HEK293 (cell line): ENCODE measurements at regions not wholly inside any gene's neighbourhood (a gene's known extent, or its start where the extent isn't known, plus 50 kb on each side); places are given as distances from the start of the nearest gene placed in this dataset.

Source experiments
- CTCF ChIA-PET: fragments of 350-600 bp; formaldehyde crosslinking; extraction: SDS; loops from one replicate; lab custom pipeline; 2021; ENCODE audit warnings: antibody characterized with exemption; lab: Yijun Ruan, JAX
- POLR2A ChIA-PET: fragments of 300-600 bp; formaldehyde crosslinking; extraction: SDS; loops from one replicate; lab custom pipeline; 2020; ENCODE audit warnings: antibody characterized with exemption, inconsistent platforms; lab: Yijun Ruan, JAX
- H3K27ac ChIP-seq: fragments of 200-500 bp; sonication (Bioruptor generic); 2 replicates; pipeline ENCODE4 v1.5.1; 2014; ENCODE audit warnings: low read depth, low read length, control low read depth, inconsistent platforms; ENCODE audit errors: extremely low read depth
- H3K36me3 ChIP-seq, 2 experiments: fragments of 200-500 bp in 1 of 2; sonication (Bioruptor generic) in 1 of 2; 1 replicate in 1 of 2; 2 replicates in 1 of 2; pipeline ENCODE4 v1.5.1; 2014 to 2017; ENCODE audit warnings: inconsistent platforms in 2 of 2, low read length in 2 of 2; ENCODE audit not compliant: control insufficient read depth in 2 of 2, insufficient read depth in 1 of 2
- H3K4me1 ChIP-seq: fragments of 200-500 bp; sonication (Bioruptor generic); 2 replicates; pipeline ENCODE4 v1.5.1; 2014; ENCODE audit warnings: mild to moderate bottlenecking, low read length, inconsistent platforms; ENCODE audit not compliant: control insufficient read depth, insufficient read depth
- H3K4me3 ChIP-seq: 2 replicates; pipeline ENCODE4 v1.5.1; 2011; ENCODE audit warnings: low read depth, mild to moderate bottlenecking, control low read depth, low read length, moderate library complexity
- H3K9me3 ChIP-seq: fragments of 200-500 bp; sonication (Bioruptor generic); 2 replicates; pipeline ENCODE4 v1.5.1; 2014; ENCODE audit warnings: low read depth, low read length, inconsistent platforms; ENCODE audit not compliant: control insufficient read depth, insufficient read depth
- PRDM10 ChIP-seq: fragments of 450-650 bp; formaldehyde crosslinking; IDR thresholded peaks from 2 replicates; pipeline ENCODE4 v1.5.1; 2016; ENCODE audit warnings: missing biosample characterization, missing genetic modification characterization
- PRDM2 ChIP-seq: fragments of 450-650 bp; formaldehyde crosslinking; IDR thresholded peaks from 2 replicates; pipeline ENCODE4 v1.5.1; 2016; ENCODE audit warnings: missing biosample characterization, missing genetic modification characterization, borderline replicate concordance
- ZBTB11 ChIP-seq: fragments of 450-650 bp; formaldehyde crosslinking; conservative IDR thresholded peaks from 2 replicates; pipeline ENCODE4 v1.5.1; 2016; ENCODE audit warnings: low read depth, missing biosample characterization, missing genetic modification characterization
- ZBTB20 ChIP-seq: fragments of 450-650 bp; formaldehyde crosslinking; IDR thresholded peaks from 2 replicates; pipeline ENCODE4 v1.5.1; 2016; ENCODE audit warnings: missing biosample characterization, missing genetic modification characterization
- ZFP3 ChIP-seq: fragments of 450-650 bp; formaldehyde crosslinking; IDR thresholded peaks from 2 replicates; pipeline ENCODE4 v1.5.1; 2016; ENCODE audit warnings: low read depth, missing biosample characterization, missing genetic modification characterization
- ZFP37 ChIP-seq: fragments of 450-650 bp; formaldehyde crosslinking; IDR thresholded peaks from 2 replicates; pipeline ENCODE4 v1.5.1; 2016; ENCODE audit warnings: missing biosample characterization, missing genetic modification characterization
- ZIC2 ChIP-seq: fragments of 450-650 bp; formaldehyde crosslinking; IDR thresholded peaks from 2 replicates; pipeline ENCODE4 v1.5.1; 2016; ENCODE audit warnings: missing biosample characterization, missing genetic modification characterization
- ZNF140 ChIP-seq: fragments of 450-650 bp; formaldehyde crosslinking; IDR thresholded peaks from 2 replicates; pipeline ENCODE4 v1.5.1; 2016; ENCODE audit warnings: missing biosample characterization, missing genetic modification characterization
- ZNF155 ChIP-seq: fragments of 450-650 bp; formaldehyde crosslinking; IDR thresholded peaks from 2 replicates; pipeline ENCODE4 v1.5.1; 2016; ENCODE audit warnings: missing biosample characterization, missing genetic modification characterization
- ZNF266 ChIP-seq: fragments of 450-650 bp; formaldehyde crosslinking; IDR thresholded peaks from 2 replicates; pipeline ENCODE4 v1.5.1; 2016; ENCODE audit warnings: missing biosample characterization, missing genetic modification characterization, low read depth
- ZNF354C ChIP-seq: fragments of 450-650 bp; formaldehyde crosslinking; IDR thresholded peaks from 2 replicates; pipeline ENCODE4 v1.5.1; 2016; ENCODE audit warnings: missing biosample characterization, missing genetic modification characterization, low read depth, borderline replicate concordance
- ZNF391 ChIP-seq: fragments of 450-650 bp; formaldehyde crosslinking; IDR thresholded peaks from 2 replicates; pipeline ENCODE4 v1.5.1; 2016; ENCODE audit warnings: low read depth, missing biosample characterization, missing genetic modification characterization, borderline replicate concordance
- ZNF791 ChIP-seq: fragments of 450-650 bp; formaldehyde crosslinking; IDR thresholded peaks from 2 replicates; pipeline ENCODE4 v1.5.1; 2016; ENCODE audit warnings: missing biosample characterization, missing genetic modification characterization
- ZSCAN23 ChIP-seq: fragments of 450-650 bp; formaldehyde crosslinking; IDR thresholded peaks from 2 replicates; pipeline ENCODE4 v1.5.1; 2016; ENCODE audit warnings: missing biosample characterization, missing genetic modification characterization

GRCh38 chr3:176159796-176160195, 1037.5 kb downstream of the TBL1XR1 start (continued):
- TF ChIP-seq PRDM2 (tag by site-specific recombination) (no peak), ZNF140 (tag by site-specific recombination) (no peak)

DNA sequence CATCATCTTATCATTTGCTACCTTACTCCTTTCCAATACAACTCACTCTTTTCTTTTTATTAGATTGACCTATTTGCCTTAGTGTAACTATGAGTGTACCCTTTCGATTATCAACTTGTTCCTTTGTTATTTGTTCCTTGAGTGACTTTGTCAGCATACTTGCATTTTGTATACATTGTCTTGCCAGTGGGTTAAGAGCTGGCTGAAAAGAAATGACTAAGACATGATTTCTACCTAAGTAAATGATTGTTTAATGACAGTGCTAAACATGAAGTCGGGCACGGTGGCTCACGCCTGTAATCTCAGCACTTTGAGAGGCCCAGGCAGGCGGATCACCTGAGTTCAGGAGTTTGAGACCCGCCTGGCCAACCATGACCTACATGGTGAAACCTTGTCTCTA, 1042.3 kb downstream of the TBL1XR1 start:
- CTCF ChIA-PET: no interaction called here
- TF ChIP-seq ZNF354C (tag by site-specific recombination): no peak
- TF ChIP-seq ZBTB11 (tag by site-specific recombination): no peak
- no peak for TF ChIP-seq ZBTB20
- no peak for TF ChIP-seq ZFP37
- TF ChIP-seq ZNF391 (tag by site-specific recombination): no peak
- H3K4me1 ChIP-seq: no peaks in the 10 kb centered on the region
- no peaks in the 10 kb centered on the region for H3K9me3 ChIP-seq
- no peak overlapping the region for H3K27ac ChIP-seq
- no peak overlapping the region for H3K4me3 ChIP-seq
- H3K36me3 ChIP-seq: no peaks in the 10 kb centered on the region
- POLR2A ChIA-PET: no interaction called here

DNA sequence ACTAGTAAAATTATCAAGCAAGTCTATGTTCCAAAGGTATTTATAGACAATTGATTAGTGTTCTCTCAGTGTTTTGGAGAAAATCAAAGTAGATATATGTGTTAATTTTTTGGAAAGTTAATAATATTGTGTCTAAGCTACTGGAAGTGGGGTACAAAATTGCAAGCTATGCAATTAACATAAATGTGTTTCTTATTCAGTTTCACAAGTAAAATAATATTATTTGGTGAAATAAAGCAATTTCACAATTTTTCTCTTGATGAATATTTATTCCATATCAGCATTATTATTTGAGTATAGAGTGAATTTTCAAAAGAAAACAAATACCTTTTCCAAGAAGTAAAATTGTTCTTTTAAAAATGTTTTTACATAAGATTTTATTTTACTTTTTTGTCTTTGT, 1047.7 kb downstream of the TBL1XR1 start:
- no peaks in the 10 kb centered on the region for H3K9me3 ChIP-seq
- no peaks in the 10 kb centered on the region for H3K36me3 ChIP-seq
- H3K4me3 ChIP-seq: no peak overlapping the region
- ChIA-PET CTCF (no interaction called here), POLR2A (no interaction called here)
- no peak overlapping the region for H3K27ac ChIP-seq
- H3K4me1 ChIP-seq: no peaks in the 10 kb centered on the region
- TF ChIP-seq ZNF791 (tag by site-specific recombination) (no peak), ZBTB11 (tag by site-specific recombination) (no peak), ZSCAN23 (tag by site-specific recombination) (no peak), ZFP3 (tag by site-specific recombination) (no peak), ZNF266 (no peak), PRDM10 (no peak), ZIC2 (tag by site-specific recombination) (no peak), ZNF155 (tag by site-specific recombination) (no peak), ZNF140 (tag by site-specific recombination) (no peak)
